ENCODE measurements at regions not wholly inside any gene's neighbourhood (a gene's known extent, or its start where the extent isn't known, plus 50 kb on each side); places are given as distances from the start of the nearest gene placed in this dataset.

- TF ChIP-seq CTCF (IDR thresholded peaks at IDR 0.05; ENCODE audit: low read depth, low read length) (no peak), EZH2phosphoT487 (IDR thresholded peaks at IDR 0.05; ENCODE audit: low read depth) (no peak)
Observed at GRCh38 chr15:22262613-22263020, 182.3 kb downstream of the OR4M2 start.

Measured in OCI-LY3 (cell line).